Fibroblast of pulmonary artery (primary cell): ENCODE measurements at regions not wholly inside any gene's neighbourhood (a gene's known extent, or its start where the extent isn't known, plus 50 kb on each side); places are given as distances from the start of the nearest gene placed in this dataset.

Experiments used
- DNase-seq: peaks from one replicate; pipeline ENCODE4 v3.0.0-alpha.2; 2010; ENCODE audit warnings: low read depth
- H3K4me3 ChIP-seq: replicated peaks from 2 replicates; pipeline ENCODE4 v1.5.1; 2011; ENCODE audit warnings: low read depth, mild to moderate bottlenecking, control low read depth, low read length, moderate library complexity
- CTCF ChIP-seq: IDR thresholded peaks from 2 replicates; pipeline ENCODE4 v1.5.1; 2011; ENCODE audit warnings: mild to moderate bottlenecking, control low read depth, low read length, inconsistent platforms; ENCODE audit errors: missing control alignments

- no peak for TF ChIP-seq CTCF
- no peak for DNase-seq
- H3K4me3 ChIP-seq: no peak overlapping the region
Measured at GRCh38 chr9:115980502-115980901, 173.1 kb upstream of the PAPPA start.

- H3K4me3 ChIP-seq: no peak overlapping the region
- no peak for TF ChIP-seq CTCF
- DNase-seq: no peak
Measured at GRCh38 chr9:115980976-115981375, 172.6 kb upstream of the PAPPA start.

GRCh38 chr9:115983366-115983765, 170.2 kb upstream of the PAPPA start:
- no peak for TF ChIP-seq CTCF
- DNase-seq: no peak
- H3K4me3 ChIP-seq: no peak overlapping the region

- TF ChIP-seq CTCF: no peak
- no peak overlapping the region for H3K4me3 ChIP-seq
- DNase-seq: no peak
Measured at GRCh38 chr9:115985657-115986056, 167.9 kb upstream of the PAPPA start.

GRCh38 chr9:115986508-115986907, 167.1 kb upstream of the PAPPA start:
- DNase-seq: no peak
- H3K4me3 ChIP-seq: no peak overlapping the region
- TF ChIP-seq CTCF: no peak

GRCh38 chr9:115988701-115989100, 164.9 kb upstream of the PAPPA start:
- no peak for TF ChIP-seq CTCF
- no peak for DNase-seq
- no peak overlapping the region for H3K4me3 ChIP-seq

GRCh38 chr9:115989831-115990230, 163.8 kb upstream of the PAPPA start:
- no peak for DNase-seq
- no peak for TF ChIP-seq CTCF
- H3K4me3 ChIP-seq: no peak overlapping the region
